Hepatocyte (in vitro differentiated cells): ENCODE measurements at regions not wholly inside any gene's neighbourhood (a gene's known extent, or its start where the extent isn't known, plus 50 kb on each side); places are given as distances from the start of the nearest gene placed in this dataset.

ENCODE experiments used
- EZH2phosphoT487 ChIP-seq: fragments of 200-600 bp; sonication (generic); IDR thresholded peaks from one replicate; pipeline ENCODE4 v1.6.1; 2018; ENCODE audit warnings: antibody characterized with exemption, mild to moderate bottlenecking, low read depth, moderate library complexity; ENCODE audit not compliant: unreplicated experiment, severe bottlenecking
- TF ChIP-seq, protein P1 (sequence below): fragments of 200-600 bp; sonication (generic); IDR thresholded peaks from 2 replicates; pipeline ENCODE4 v1.5.1; 2016; ENCODE audit warnings: antibody characterized with exemption, mild to moderate bottlenecking; ENCODE audit not compliant: poor library complexity

DNA sequence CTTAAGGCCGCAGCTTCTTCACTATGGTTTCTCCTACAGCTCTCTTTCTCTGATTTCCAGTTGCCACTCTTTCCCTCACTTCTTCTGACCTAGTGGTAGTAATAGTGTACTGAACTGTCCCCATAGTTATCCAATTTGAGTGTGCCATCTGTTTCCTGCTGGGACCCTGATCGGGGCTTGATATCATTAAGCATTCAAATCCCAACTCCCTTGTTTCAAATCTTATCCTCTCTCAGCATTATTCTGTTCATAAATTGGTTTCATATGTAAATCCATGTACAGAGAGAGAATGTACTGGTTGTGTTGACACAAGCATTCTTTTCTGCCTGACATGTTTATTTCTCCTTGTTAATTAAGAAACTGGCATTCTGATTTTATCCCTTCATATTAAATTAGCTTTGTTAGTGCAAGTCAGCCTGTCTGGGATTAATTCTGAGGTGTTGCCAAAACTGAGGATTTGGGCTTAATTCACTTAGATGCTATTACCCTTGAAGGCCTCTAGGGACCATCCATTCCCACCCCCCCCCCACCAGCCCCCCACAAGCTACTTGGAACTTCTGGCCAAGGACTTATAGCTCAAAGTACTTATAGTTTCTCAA lies 84.6 kb upstream of the PROKR2 start:
- TF ChIP-seq, protein P1, sequence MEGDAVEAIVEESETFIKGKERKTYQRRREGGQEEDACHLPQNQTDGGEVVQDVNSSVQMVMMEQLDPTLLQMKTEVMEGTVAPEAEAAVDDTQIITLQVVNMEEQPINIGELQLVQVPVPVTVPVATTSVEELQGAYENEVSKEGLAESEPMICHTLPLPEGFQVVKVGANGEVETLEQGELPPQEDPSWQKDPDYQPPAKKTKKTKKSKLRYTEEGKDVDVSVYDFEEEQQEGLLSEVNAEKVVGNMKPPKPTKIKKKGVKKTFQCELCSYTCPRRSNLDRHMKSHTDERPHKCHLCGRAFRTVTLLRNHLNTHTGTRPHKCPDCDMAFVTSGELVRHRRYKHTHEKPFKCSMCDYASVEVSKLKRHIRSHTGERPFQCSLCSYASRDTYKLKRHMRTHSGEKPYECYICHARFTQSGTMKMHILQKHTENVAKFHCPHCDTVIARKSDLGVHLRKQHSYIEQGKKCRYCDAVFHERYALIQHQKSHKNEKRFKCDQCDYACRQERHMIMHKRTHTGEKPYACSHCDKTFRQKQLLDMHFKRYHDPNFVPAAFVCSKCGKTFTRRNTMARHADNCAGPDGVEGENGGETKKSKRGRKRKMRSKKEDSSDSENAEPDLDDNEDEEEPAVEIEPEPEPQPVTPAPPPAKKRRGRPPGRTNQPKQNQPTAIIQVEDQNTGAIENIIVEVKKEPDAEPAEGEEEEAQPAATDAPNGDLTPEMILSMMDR: no peak
- TF ChIP-seq EZH2phosphoT487: no peak
